ENCODE measurements at regions not wholly inside any gene's neighbourhood (a gene's known extent, or its start where the extent isn't known, plus 50 kb on each side); places are given as distances from the start of the nearest gene placed in this dataset.

- no peak for TF ChIP-seq POLR2A (IDR thresholded peaks at IDR 0.05)
- no peak for TF ChIP-seq CTCF (IDR thresholded peaks at IDR 0.05)
- Histone ChIP-seq H3K27me3 (no peaks in the 10 kb centered on the region), H3K9me3 (no peaks in the 10 kb centered on the region), H3K27ac (no peak overlapping the region), H3K4me1 (no peaks in the 10 kb centered on the region), H3K36me3 (no peaks in the 10 kb centered on the region), H3K4me3 (no peak overlapping the region)
- no peak for DNase-seq
Observed at GRCh38 chr13:99834246-99834645, 137.3 kb downstream of the ZIC5 start.

GRCh38 chr13:99832347-99832746, 139.2 kb downstream of the ZIC5 start:
- no peaks in the 10 kb centered on the region for H3K4me1 ChIP-seq
- H3K27ac ChIP-seq = no peak overlapping the region
- H3K36me3 ChIP-seq = no peaks in the 10 kb centered on the region
- TF ChIP-seq POLR2A (IDR thresholded peaks at IDR 0.05) (no peak), CTCF (IDR thresholded peaks at IDR 0.05) (no peak)
- H3K9me3 ChIP-seq = no peaks in the 10 kb centered on the region
- no peak for DNase-seq
- H3K4me3 ChIP-seq = no peak overlapping the region
- no peaks in the 10 kb centered on the region for H3K27me3 ChIP-seq

GRCh38 chr13:99830931-99831330, 140.6 kb downstream of the ZIC5 start:
- H3K4me3 ChIP-seq = no peak overlapping the region
- no peaks in the 10 kb centered on the region for H3K4me1 ChIP-seq
- no peaks in the 10 kb centered on the region for H3K36me3 ChIP-seq
- H3K27ac ChIP-seq = no peak overlapping the region
- H3K27me3 ChIP-seq = no peaks in the 10 kb centered on the region
- no peaks in the 10 kb centered on the region for H3K9me3 ChIP-seq
- no peak for TF ChIP-seq POLR2A (IDR thresholded peaks at IDR 0.05)
- no peak for TF ChIP-seq CTCF (IDR thresholded peaks at IDR 0.05)
- DNase-seq = no peak

GRCh38 chr13:99829593-99830239, 141.9 kb downstream of the ZIC5 start:
- Histone ChIP-seq H3K36me3 (no peaks in the 10 kb centered on the region), H3K27me3 (no peaks in the 10 kb centered on the region), H3K4me1 (no peaks in the 10 kb centered on the region), H3K9me3 (no peaks in the 10 kb centered on the region), H3K4me3 (no peak overlapping the region), H3K27ac (no peak overlapping the region)
- DNase-seq = no peak
- TF ChIP-seq POLR2A (IDR thresholded peaks at IDR 0.05) (no peak), CTCF (IDR thresholded peaks at IDR 0.05) (no peak)

GRCh38 chr13:99829161-99829560, 142.4 kb downstream of the ZIC5 start:
- Histone ChIP-seq H3K4me1 (no peaks in the 10 kb centered on the region), H3K4me3 (no peak overlapping the region), H3K9me3 (no peaks in the 10 kb centered on the region), H3K27me3 (no peaks in the 10 kb centered on the region), H3K36me3 (no peaks in the 10 kb centered on the region), H3K27ac (no peak overlapping the region)
- no peak for DNase-seq
- no peak for TF ChIP-seq CTCF (IDR thresholded peaks at IDR 0.05)

- Histone ChIP-seq H3K27ac (no peak overlapping the region), H3K36me3 (no peaks in the 10 kb centered on the region), H3K4me1 (no peaks in the 10 kb centered on the region), H3K4me3 (no peak overlapping the region), H3K27me3 (no peaks in the 10 kb centered on the region), H3K9me3 (no peaks in the 10 kb centered on the region)
- TF ChIP-seq POLR2A (IDR thresholded peaks at IDR 0.05) = no peak
- TF ChIP-seq CTCF (IDR thresholded peaks at IDR 0.05) = no peak
- no peak for DNase-seq
Observed at GRCh38 chr13:99828735-99829134, 142.8 kb downstream of the ZIC5 start.

Data from Peyer's patch (tissue), 4 donors.